ENCODE measurements at regions not wholly inside any gene's neighbourhood (a gene's known extent, or its start where the extent isn't known, plus 50 kb on each side); places are given as distances from the start of the nearest gene placed in this dataset.

DNA sequence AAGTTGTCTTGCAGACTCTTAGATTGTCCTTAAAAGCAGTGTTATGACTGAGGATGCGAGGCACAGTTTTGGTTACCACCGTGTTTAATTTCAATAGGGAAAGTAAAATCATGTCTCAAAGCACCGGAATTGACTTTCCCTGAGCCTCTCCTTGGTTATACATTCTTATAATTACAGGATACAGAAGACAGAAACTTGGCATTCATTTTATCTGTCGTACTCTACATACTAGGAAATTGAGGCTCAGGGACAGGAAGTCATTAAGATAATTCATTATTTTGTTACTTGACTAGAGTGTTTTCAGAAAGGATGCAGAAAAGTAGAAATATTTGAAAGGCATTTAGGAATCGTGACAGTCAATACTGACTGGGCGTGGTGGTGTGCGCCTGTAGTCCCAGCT, 54.0 kb upstream of the SPATA31D4 start:
- in situ Hi-C loops (cut with MboI) = no loop called here
- BruUV-seq (replicated peaks) = no TSS peak

More for the DNA sequence above, 54.0 kb upstream of the SPATA31D4 start:
- ChIA-PET POLR2A (no interaction called here), SMC1A (ENCODE audit: uncharacterized antibody, unreplicated experiment) (no interaction called here), CTCF (no interaction called here), RAD21 (ENCODE audit: unreplicated experiment) (no interaction called here)
- H3K9ac ChIP-seq (ENCODE audit: control insufficient read depth, insufficient read depth, low read length) = no peak overlapping the region
- TF ChIP-seq, protein P1, sequence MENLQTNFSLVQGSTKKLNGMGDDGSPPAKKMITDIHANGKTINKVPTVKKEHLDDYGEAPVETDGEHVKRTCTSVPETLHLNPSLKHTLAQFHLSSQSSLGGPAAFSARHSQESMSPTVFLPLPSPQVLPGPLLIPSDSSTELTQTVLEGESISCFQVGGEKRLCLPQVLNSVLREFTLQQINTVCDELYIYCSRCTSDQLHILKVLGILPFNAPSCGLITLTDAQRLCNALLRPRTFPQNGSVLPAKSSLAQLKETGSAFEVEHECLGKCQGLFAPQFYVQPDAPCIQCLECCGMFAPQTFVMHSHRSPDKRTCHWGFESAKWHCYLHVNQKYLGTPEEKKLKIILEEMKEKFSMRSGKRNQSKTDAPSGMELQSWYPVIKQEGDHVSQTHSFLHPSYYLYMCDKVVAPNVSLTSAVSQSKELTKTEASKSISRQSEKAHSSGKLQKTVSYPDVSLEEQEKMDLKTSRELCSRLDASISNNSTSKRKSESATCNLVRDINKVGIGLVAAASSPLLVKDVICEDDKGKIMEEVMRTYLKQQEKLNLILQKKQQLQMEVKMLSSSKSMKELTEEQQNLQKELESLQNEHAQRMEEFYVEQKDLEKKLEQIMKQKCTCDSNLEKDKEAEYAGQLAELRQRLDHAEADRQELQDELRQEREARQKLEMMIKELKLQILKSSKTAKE (IDR thresholded peaks at IDR 0.05; ENCODE audit: low read depth, poor library complexity, severe bottlenecking) = no peak
- TF ChIP-seq ZNF274 (IDR thresholded peaks at IDR 0.05; ENCODE audit: insufficient read depth, insufficient read length) = no peak
- TF ChIP-seq EP300 (IDR thresholded peaks at IDR 0.05; ENCODE audit: borderline replicate concordance in 1 of 2, control insufficient read depth in 1 of 2, low read depth in 2 of 2, low read length in 2 of 2) = no peak
- TF ChIP-seq HDGF (IDR thresholded peaks at IDR 0.05) = no peak
- TF ChIP-seq, protein P2, sequence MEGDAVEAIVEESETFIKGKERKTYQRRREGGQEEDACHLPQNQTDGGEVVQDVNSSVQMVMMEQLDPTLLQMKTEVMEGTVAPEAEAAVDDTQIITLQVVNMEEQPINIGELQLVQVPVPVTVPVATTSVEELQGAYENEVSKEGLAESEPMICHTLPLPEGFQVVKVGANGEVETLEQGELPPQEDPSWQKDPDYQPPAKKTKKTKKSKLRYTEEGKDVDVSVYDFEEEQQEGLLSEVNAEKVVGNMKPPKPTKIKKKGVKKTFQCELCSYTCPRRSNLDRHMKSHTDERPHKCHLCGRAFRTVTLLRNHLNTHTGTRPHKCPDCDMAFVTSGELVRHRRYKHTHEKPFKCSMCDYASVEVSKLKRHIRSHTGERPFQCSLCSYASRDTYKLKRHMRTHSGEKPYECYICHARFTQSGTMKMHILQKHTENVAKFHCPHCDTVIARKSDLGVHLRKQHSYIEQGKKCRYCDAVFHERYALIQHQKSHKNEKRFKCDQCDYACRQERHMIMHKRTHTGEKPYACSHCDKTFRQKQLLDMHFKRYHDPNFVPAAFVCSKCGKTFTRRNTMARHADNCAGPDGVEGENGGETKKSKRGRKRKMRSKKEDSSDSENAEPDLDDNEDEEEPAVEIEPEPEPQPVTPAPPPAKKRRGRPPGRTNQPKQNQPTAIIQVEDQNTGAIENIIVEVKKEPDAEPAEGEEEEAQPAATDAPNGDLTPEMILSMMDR (IDR thresholded peaks at IDR 0.05 in 2 of 3, conservative IDR thresholded peaks at IDR 0.05 in 1 of 3; ENCODE audit: control insufficient read depth in 2 of 3, extremely low read depth in 1 of 3, insufficient read depth in 1 of 3, low read depth in 3 of 3, low read length in 3 of 3) = no peak
- TF ChIP-seq TCF12 (IDR thresholded peaks at IDR 0.05; ENCODE audit: low read depth, low read length) = no peak
- no peak for TF ChIP-seq SRF (IDR thresholded peaks at IDR 0.05; ENCODE audit: low read depth in 2 of 2, low read length in 2 of 2)
- TF ChIP-seq NBN (IDR thresholded peaks at IDR 0.05) = no peak
- no peak for TF ChIP-seq CBFB (IDR thresholded peaks at IDR 0.05; ENCODE audit: low read depth)
- TF ChIP-seq RUNX3 (IDR thresholded peaks at IDR 0.05; ENCODE audit: low read length) = no peak
- TF ChIP-seq, protein P3, sequence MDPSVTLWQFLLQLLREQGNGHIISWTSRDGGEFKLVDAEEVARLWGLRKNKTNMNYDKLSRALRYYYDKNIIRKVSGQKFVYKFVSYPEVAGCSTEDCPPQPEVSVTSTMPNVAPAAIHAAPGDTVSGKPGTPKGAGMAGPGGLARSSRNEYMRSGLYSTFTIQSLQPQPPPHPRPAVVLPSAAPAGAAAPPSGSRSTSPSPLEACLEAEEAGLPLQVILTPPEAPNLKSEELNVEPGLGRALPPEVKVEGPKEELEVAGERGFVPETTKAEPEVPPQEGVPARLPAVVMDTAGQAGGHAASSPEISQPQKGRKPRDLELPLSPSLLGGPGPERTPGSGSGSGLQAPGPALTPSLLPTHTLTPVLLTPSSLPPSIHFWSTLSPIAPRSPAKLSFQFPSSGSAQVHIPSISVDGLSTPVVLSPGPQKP (IDR thresholded peaks at IDR 0.05; ENCODE audit: low read depth, low read length) = no peak
- no peak for TF ChIP-seq POLR2A (IDR thresholded peaks at IDR 0.05; ENCODE audit: low read depth, low read length)
- TF ChIP-seq NR2C1 (IDR thresholded peaks at IDR 0.05) = no peak
- TF ChIP-seq SP1 (IDR thresholded peaks at IDR 0.05; ENCODE audit: low read depth, low read length) = no peak
- TF ChIP-seq, protein P4, sequence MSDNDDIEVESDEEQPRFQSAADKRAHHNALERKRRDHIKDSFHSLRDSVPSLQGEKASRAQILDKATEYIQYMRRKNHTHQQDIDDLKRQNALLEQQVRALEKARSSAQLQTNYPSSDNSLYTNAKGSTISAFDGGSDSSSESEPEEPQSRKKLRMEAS (IDR thresholded peaks at IDR 0.05; ENCODE audit: low read depth, low read length) = no peak
- no peak for TF ChIP-seq NFYA (IDR thresholded peaks at IDR 0.05; ENCODE audit: borderline replicate concordance, low read depth, low read length)
- TF ChIP-seq, protein P5, sequence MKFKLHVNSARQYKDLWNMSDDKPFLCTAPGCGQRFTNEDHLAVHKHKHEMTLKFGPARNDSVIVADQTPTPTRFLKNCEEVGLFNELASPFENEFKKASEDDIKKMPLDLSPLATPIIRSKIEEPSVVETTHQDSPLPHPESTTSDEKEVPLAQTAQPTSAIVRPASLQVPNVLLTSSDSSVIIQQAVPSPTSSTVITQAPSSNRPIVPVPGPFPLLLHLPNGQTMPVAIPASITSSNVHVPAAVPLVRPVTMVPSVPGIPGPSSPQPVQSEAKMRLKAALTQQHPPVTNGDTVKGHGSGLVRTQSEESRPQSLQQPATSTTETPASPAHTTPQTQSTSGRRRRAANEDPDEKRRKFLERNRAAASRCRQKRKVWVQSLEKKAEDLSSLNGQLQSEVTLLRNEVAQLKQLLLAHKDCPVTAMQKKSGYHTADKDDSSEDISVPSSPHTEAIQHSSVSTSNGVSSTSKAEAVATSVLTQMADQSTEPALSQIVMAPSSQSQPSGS (IDR thresholded peaks at IDR 0.05; ENCODE audit: low read length) = no peak
- TF ChIP-seq RBBP5 (conservative IDR thresholded peaks at IDR 0.05) = no peak
- H3K36me3 ChIP-seq (ENCODE audit: control insufficient read depth in 2 of 2, insufficient read depth in 2 of 2, low read length in 1 of 2) = no peaks in the 10 kb centered on the region
- no peak overlapping the region for H3K4me3 ChIP-seq
- ATAC-seq (no peak), DNase-seq (ENCODE audit: low read depth, low spot score) (no peak), FAIRE-seq (no peak)
- no peaks in the 10 kb centered on the region for H3K4me1 ChIP-seq (ENCODE audit: control insufficient read depth, insufficient read depth, low read length)
- no peak overlapping the region for H3K27ac ChIP-seq (ENCODE audit: control insufficient read depth, insufficient read depth)
- 46% methylated on average over 7 of the region's 7 CpGs for WGBS (ENCODE audit: insufficient coverage, insufficient replicate concordance, low lambda C conversion rate, missing lambda C conversion rate)
- intact Hi-C loops (cut with micrococcal nuclease; ENCODE audit: unreplicated experiment) = no loop called here
- no peaks in the 10 kb centered on the region for H4K20me1 ChIP-seq (ENCODE audit: control insufficient read depth, insufficient read depth)
- no peak overlapping the region for H2AFZ ChIP-seq (ENCODE audit: control insufficient read depth, low read depth, low read length)
- no peaks in the 10 kb centered on the region for H3K27me3 ChIP-seq (replicated peaks in 1 of 2; ENCODE audit: control insufficient read depth in 2 of 2, insufficient read depth in 2 of 2, low read length in 1 of 2)
- no peak overlapping the region for H3K4me2 ChIP-seq (ENCODE audit: control insufficient read depth, insufficient read depth)
- no peaks in the 10 kb centered on the region; the same call in 2 of the 3 replicates for H3K9me3 ChIP-seq (replicated peaks; ENCODE audit: control insufficient read depth, insufficient read depth, low read length)
- H3K79me2 ChIP-seq (ENCODE audit: control insufficient read depth, insufficient read depth, low read length) = no peaks in the 10 kb centered on the region
